LNCAP (cell line): ENCODE measurements at regions not wholly inside any gene's neighbourhood (a gene's known extent, or its start where the extent isn't known, plus 50 kb on each side); places are given as distances from the start of the nearest gene placed in this dataset.

Experiments
- CTCF ChIP-seq: fragments of 450-650 bp; IDR thresholded peaks from 2 replicates; pipeline ENCODE4 v1.5.1; 2017; ENCODE audit warnings: mild to moderate bottlenecking

GRCh38 chr4:54588404-54588803 lies 69.4 kb upstream of the KIT start:
- no peak for TF ChIP-seq CTCF

- no peak for TF ChIP-seq CTCF
Measured at GRCh38 chr4:54589586-54589985, 68.2 kb upstream of the KIT start.

GRCh38 chr4:54593795-54594322 lies 63.9 kb upstream of the KIT start:
- no peak for TF ChIP-seq CTCF

- TF ChIP-seq CTCF, result no peak
Measured at GRCh38 chr4:54596201-54596600, 61.6 kb upstream of the KIT start.

- TF ChIP-seq CTCF, result no peak
Measured at GRCh38 chr4:54607067-54607466, 50.7 kb upstream of the KIT start.

- TF ChIP-seq CTCF, result no peak
Measured at GRCh38 chr4:54607521-54607920, 50.2 kb upstream of the KIT start.
